ENCODE measurements at regions not wholly inside any gene's neighbourhood (a gene's known extent, or its start where the extent isn't known, plus 50 kb on each side); places are given as distances from the start of the nearest gene placed in this dataset.

GRCh38 chr2:196239622-196240587 is 68.5 kb upstream of the STK17B start (continued):
- TF ChIP-seq MNT (conservative IDR thresholded peaks at IDR 0.05): peak in 1 of 2 experiments; percentile 38; a peak in 1 of 4 replicates
- no peak for TF ChIP-seq ZNF316 (IDR thresholded peaks at IDR 0.05)
- peak; percentile 24 for TF ChIP-seq NEUROD1 (IDR thresholded peaks at IDR 0.05; ENCODE audit: borderline replicate concordance, low read depth, low read length, partially characterized antibody)
- TF ChIP-seq RAD21 (CRISPR knock-in tag; conservative IDR thresholded peaks at IDR 0.05 in 1 of 2, IDR thresholded peaks at IDR 0.05 in 1 of 2): peak; percentile 14 to 15; a peak in 2 of 4 replicates
- TF ChIP-seq THRA (IDR thresholded peaks at IDR 0.05): no peak
- TF ChIP-seq ZNF239 (CRISPR knock-in tag; IDR thresholded peaks at IDR 0.05): no peak
- no peak for TF ChIP-seq CBX2 (IDR thresholded peaks at IDR 0.05; ENCODE audit: insufficient read depth, low read length, poor library complexity, severe bottlenecking)
- no peak for TF ChIP-seq ARID2 (IDR thresholded peaks at IDR 0.05)
- TF ChIP-seq SRSF9 (IDR thresholded peaks at IDR 0.05; ENCODE audit: borderline replicate concordance, low read depth, low read length): no peak
- TF ChIP-seq SNIP1 (IDR thresholded peaks at IDR 0.05; ENCODE audit: low read depth): no peak
- TF ChIP-seq ZNF644 (tag; IDR thresholded peaks at IDR 0.05; ENCODE audit: low read depth): no peak
- no peak for TF ChIP-seq ZNF140 (CRISPR knock-in tag; IDR thresholded peaks at IDR 0.05)
- no peak for TF ChIP-seq MAX (CRISPR knock-in tag; IDR thresholded peaks at IDR 0.05)
- TF ChIP-seq ZNF12 (CRISPR knock-in tag; IDR thresholded peaks at IDR 0.05): no peak
- peak; percentile 78 for TF ChIP-seq NCOR1 (IDR thresholded peaks at IDR 0.05)
- 0 out of 2 replicates have a peak, but pooled peaks have one; percentile 12 for TF ChIP-seq ZBTB33 (CRISPR knock-in tag; IDR thresholded peaks at IDR 0.05)
- no peak for TF ChIP-seq POLR2A (conservative IDR thresholded peaks at IDR 0.05)
- TF ChIP-seq USF1 (CRISPR knock-in tag; IDR thresholded peaks at IDR 0.05): no peak
- no peak; the same call in 1 of the 2 replicates for TF ChIP-seq CXXC5 (CRISPR knock-in tag; IDR thresholded peaks at IDR 0.05)
- no peak for TF ChIP-seq POLR2B (IDR thresholded peaks at IDR 0.05; ENCODE audit: low read depth, partially characterized antibody)
- no peak for TF ChIP-seq MAFK (IDR thresholded peaks at IDR 0.05; ENCODE audit: low read length)
- TF ChIP-seq PRMT5 (CRISPR knock-in tag; IDR thresholded peaks at IDR 0.05): no peak
- TF ChIP-seq RBM25 (IDR thresholded peaks at IDR 0.05; ENCODE audit: low read depth, low read length, severe bottlenecking): no peak
